HG03196 (cell line): ENCODE measurements at regions not wholly inside any gene's neighbourhood (a gene's known extent, or its start where the extent isn't known, plus 50 kb on each side); places are given as distances from the start of the nearest gene placed in this dataset.

ENCODE experiments used
- ATAC-seq: cut with Tn5 transposase; IDR thresholded peaks from one replicate; pipeline ENCODE4 v1.9.1; 2021; ENCODE audit not compliant: unreplicated experiment

DNA sequence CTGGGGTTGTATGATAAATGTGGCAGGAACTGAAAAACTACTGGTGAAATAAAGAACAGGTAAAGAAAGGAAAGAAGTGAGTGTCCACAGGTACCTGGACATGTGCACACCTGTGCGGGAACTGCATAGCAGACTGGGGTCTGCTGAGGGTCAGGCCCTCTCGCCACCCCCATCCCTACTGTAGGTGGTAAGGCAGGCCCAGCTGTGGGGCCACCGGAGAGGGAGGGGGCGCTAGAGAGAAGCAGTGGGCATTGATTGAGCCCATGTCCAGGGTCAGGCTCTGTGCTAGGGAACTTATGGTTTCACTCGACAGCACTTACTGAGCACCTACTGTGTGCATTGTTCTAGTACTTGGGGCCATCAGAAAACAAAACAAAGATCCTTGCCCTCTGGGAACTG is 400.5 kb downstream of the MATN1 start:
- no peak for ATAC-seq

DNA sequence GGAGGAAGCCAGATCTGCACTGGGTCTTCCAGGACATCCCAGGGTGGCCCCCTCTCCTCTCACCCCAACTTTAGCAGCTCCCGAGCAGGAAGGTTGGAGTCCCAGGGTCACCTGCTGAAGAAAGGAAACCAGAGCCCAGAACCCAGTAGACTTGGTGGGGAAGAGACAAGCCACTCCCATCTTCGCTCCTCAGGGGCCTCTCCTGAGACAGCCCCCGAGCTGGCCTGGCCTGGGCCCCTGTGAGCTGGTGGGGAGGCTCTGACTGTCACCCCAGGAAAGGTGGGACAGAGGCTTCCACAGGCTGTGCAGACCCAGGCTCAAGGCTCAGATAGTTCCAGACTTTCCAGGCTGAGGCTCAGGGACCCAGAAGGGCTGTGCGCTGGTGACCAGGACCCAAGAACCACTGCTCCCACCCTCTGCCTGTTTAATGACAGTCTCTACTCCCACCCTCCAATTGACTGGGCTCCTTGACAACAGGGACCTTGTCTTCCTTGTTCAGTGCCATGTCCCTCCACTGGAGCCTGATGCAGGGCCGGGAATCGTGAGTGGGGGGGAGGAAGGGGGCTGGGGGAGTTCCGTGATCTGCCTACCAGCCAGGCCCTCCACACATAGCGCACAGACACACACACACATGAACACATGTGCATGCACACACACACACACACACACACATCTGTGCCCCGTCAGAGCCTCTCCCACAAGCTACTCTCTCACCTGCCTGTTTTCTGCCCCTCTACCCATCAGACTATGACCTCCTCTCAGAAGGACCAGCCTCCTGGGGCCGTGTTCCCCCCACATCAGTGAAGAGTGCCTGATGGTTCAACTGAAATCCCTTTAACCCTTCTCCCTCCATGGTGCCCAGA is 401.2 kb downstream of the MATN1 start:
- ATAC-seq: no peak

DNA sequence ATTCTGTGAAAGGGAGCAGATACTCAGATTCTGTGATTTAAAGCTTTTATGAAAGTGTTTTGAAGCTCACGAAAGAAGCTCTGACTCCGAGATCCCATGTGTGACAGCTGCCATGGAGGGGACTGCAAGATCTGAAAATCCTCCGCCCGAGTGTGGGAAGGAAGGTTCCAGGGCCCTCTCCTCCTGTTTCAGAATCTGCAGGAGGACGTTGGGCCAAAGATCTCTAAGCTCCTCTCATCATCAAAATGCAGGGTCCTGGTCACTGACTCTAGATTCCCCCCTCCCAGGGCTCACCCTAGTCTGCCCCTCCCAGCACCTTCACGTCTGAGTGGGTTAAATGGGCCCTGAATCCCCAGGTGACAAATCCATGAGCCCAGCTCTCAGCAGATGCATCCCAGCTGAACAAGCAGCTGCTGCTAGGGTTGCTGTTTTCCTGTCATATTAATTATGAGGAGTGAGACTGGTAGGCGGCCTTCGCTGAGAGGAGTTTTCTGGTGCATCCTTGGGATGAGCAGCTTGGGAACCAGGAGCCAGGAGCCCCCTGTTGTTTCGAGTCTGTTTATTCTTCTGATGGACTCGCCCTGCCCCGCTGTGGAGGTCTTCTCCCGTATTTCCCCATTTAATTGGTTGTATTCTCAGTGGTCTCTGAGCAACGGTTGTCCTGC is 402.0 kb downstream of the MATN1 start:
- ATAC-seq: no peak

DNA sequence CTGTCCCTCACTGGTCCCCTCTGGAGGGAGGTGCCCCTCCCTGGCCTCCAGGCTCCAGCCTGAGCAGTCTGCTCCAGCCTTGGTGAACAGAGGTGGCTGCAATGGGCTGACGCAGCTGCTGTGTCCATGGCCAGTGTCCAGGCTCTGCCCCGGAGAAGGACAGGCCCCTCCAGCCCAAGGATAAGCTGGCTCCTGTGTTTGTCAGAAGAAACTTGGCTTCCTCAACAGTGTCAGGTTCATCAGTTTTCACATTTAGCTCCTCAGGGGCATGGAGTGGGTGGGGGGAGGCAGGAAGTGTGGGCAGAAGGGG is 402.8 kb downstream of the MATN1 start:
- no peak for ATAC-seq

DNA sequence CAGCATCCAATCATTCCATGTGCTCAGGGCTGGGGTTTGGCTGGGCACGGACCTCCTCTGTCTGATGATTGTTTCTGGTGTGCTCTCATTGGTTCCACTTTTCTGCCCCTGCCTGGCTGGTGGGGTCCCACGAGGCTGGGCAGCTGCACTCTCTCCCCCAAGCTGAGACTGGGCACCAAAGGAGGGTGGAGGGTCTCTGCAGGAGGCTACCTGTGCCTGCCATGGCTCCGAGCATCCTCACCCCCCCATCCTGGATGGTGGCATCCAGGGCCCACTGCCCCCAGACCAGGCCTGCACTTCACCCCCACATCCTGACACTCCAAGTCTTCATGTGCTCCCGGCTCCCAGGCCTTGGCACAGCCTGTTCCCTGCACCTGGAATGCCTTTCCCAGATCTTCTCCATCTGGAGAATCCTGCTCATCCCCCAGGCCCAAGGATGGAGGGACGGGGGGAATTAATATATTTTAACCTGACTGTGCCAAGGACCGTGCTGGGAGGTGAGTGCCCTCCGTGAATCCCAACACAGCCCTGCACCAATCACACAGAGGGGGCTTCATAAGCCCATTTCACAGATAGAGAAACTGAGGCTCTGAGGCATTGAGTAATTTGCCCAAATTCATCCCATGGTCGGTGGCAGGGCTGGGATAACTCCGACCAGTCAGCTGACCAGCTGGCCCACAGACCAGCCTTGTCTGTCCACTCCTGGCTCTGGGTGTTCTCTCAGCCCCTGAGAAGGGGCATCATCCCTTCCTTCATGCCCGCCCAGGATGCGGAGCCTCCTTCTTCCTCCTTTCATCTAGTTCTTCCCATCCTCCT is 403.4 kb downstream of the MATN1 start:
- ATAC-seq: no peak

DNA sequence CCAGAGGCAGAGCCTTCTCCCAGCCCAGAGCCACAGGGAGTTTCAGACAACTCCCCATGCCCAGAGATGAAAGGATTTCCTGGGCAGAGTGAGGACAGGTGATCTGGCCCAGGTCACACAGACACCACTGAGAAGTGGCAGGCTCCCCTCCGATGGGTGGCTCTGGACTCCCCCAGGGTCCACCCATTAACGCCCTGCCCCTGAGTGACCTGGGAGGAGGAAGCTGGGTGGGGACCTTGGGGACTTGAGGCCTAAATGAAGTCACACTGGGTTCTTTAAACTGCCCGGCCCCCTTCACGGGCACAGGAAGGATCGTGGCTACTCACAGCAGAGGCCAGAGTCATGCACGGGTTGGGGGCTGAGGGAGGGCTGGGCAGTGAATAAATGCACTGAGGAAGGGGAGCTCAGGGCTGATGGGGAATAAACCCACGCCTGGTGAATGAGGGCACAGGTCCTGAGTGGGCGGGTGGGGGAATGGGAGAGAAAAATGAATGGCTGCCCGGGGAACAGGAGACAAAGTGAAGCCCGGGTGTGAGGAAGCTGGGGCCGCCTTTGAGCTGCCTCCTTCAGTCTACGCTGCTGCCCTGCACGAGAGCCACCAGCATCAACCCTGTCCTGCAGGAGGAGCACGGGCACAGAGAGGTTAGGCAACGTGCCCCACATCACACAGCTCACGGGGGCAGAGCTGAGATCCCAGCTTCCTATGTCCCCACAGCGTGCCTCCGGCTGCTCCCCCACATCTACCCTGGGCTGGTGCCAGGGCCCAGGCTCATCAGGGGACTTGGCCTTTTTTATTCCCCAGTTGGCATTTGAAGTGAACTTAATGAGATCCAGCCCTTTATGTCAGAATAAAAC is 404.3 kb downstream of the MATN1 start:
- ATAC-seq: no peak

DNA sequence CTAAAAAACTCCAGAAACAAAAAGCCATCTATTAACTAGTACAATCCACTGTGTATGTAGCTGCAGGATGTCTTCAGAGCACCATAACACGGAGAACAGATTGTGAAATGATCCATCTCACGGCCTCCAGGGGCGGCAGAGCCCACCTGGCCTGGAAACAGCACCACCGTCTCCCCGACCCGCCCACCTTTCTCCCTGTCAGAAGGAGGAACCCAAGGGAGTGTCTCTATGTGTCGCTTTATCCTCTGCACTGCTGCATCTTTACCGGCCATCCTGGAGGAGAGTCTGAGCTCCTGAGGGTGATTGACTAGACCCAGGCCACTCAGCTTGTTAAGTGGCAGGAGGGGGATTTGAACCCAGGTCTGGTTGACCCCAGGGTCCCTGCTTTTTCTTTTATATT is 405.0 kb downstream of the MATN1 start:
- no peak for ATAC-seq

DNA sequence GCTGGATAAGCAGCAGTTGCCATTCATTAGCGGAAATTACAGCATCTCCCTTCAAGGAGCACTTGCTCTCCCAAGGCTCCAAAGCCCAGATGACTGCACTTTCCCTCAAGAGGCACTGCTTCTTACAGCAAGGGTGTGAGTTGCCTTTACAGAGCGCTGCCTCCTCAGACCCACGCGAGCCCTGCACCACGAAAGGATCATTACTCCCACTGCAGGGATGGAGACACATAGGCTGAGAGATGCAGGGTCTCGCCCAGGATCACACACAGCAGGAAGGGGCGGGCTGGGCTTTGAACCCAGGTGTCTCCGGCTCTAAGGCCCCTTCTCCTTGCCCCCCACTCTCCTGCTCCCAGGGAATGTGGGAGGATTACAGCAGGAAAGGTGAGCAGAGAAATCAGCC is 405.5 kb downstream of the MATN1 start:
- no peak for ATAC-seq

DNA sequence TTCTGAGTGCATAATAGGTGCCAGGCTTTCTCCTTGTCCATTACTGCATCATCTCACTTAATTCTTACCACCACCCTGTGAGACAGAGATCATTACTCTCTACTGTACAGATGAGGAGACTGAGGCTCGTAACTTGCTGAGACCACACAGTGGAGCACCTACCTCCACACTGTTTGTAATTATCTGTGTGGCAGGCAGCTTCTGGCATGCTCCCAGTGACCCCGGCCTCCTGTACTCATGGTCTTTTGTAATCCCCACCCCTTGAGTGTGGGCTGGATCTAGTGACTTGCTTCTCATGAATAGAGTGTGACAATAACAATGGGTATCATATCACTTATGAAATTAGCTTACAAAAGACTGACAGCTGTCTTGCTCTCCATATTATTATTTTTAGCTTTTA is 407.3 kb downstream of the MATN1 start:
- ATAC-seq: no peak

DNA sequence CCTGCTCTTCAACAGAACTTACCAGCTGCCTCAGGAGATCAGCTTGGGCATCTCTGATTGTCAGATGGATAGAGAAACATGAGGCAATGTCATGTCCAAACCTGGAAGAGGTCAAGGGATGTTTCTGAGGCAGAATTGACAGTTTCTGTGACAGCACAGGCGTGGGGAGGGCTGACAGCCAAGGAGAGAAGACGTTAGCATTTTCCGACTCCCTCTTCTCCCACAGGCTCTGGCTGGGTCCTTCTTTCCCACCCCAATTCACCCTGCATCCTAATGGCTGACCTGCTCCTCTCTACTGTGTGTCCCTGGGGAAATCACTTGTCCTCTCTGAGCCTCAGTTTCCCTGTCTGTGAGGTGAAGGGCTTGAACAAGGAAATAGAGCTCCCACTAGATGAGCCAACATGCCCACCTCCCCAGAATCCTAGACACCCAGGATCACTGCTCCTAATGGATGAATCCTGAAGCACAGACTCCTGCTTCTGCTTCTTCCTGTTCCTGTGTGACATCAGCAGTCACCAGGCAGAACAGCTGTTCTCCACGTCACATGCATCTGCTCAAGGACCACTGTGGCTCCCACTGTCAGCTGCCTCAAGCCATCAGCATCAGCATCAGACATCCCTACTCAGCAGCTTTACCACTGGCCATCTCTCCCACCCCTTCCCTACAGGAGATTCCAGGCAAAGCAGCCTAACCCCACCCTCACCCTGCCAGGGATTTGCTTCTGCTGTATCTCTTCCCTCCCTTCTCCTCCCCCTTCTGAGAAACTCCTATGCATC is 408.0 kb downstream of the MATN1 start:
- no peak for ATAC-seq

DNA sequence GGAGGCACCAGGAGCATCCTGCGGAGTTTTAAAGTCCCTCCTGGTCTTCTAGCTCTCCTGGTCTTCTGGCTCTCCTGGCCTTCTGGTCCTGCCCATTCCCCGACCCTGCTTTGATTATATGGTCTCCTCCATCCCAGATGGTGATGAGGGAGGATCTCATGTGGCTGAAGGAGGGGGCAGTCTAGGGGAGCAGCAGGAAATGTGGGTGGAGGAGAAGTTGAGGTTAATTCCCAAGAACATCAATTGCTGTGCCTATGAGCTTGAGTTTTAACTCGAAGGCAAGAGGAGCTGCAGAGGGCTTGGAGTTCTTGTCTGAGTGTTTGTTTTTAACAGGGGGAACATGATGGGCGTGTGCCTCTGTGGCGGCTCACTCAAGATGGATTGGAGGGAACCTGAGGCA is 408.8 kb downstream of the MATN1 start:
- no peak for ATAC-seq

DNA sequence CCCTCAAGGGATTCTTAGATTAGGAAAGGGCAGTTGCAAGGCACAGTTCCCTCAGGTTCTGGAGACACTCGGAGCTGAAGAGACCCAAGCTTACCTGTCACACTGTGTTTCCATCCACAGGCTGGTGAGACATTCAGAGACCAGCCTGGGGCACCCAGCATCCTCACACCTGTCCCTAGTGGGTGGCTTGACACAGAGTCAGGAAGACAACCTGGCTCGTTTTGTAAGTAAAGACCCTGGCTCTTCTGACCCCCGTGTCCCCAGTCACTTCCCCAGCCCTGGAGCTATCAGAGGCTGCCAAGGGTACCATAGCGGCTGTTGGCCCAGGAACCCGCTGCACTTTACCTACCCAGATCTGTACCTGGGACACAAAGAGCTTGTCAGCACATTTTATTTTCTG is 409.8 kb downstream of the MATN1 start:
- no peak for ATAC-seq

DNA sequence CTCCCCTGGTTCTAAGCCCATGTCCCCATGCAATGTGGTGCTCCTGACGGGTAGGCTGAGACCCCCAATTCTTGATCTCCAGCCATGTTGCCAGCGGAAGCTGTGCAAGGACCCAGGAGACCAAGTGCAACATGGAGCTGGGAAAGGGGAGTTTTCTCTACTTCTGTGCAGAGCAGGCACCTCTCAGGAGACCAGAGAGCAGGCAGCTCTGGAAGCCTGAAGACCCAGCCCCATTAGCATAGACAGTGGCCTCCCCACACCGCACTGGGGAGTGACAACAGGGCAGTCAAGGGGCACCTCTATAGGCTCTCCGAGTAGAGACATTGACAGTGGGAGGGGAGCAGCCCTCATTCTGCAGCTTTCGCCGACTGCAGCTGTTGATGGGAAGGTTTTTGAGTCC is 410.2 kb downstream of the MATN1 start:
- ATAC-seq: no peak

DNA sequence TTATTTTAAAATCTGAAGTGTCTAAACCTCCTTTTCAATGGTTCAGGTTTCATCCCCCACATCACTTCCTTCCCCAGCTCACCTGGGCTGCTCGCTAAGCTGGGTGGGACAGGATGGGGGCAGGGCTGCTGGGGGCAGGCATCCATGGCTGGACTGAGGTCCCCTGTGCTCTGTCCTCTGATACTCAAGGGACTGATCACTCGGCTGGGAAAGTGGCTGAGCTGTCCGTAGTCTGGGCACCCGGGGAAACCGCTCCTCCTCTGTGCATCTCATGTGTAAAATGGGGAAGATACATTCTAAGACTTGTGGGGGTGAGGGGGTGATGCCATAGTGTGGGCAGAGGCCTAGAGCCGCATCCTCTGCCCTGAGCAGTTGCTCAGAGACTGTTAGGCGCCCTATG is 411.2 kb downstream of the MATN1 start:
- ATAC-seq: no peak

DNA sequence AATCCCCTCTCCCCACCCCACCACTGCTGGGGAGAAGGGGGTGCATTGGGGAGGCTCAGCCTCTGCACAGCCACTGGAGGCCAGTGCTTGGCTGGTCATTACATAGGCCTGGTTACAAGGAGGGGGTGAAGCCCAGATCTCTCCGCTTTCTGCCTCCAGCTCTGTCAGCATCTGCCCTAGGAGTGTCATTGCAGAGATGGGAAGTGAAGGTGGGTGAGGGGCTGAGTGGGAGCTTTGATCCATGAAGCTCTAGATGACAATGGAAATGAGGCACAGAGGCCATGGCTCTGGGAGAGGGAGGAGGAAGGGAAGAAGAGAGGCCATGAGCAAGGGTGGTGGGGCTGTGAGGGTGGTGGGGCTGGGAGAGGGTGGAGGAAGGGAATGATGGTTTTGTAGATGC is 411.6 kb downstream of the MATN1 start:
- no peak for ATAC-seq

DNA sequence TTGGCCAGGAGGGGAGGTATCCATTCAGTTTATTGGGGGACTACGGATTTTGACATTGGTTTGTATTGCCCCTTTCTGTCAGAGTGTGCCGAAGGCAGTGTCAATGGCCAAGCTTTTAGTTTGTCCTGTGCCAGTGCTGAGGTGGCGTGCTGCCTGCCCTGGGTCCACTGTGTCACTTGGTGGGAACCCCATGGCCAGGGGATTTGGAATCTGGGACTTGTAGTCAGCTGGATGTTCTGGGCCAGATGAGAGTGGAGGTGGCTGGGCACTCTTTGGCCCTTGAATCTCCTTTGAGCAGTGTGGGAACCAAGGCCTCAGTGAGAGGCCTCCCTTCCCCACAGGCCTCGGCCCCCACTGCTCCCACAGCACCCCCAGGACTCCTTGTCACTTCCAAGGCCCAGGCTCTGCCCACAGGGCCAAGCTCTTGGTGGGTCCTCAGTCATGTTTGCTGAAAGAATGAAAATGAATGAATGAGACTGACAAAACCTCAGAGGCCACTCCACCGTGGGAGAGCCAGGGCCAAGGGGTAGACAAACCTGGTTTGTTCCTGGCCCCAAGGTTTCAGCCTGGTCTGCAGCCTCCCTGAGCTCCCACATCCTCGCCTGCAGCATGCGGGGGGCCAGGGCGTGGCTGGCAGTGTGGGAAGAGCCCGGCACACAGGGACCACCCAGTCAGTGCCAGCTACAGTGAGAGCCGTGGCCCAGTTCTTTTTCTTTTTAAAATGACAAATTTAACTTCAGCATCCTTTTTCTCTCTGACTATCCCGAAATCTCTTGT is 412.2 kb downstream of the MATN1 start:
- no peak for ATAC-seq

DNA sequence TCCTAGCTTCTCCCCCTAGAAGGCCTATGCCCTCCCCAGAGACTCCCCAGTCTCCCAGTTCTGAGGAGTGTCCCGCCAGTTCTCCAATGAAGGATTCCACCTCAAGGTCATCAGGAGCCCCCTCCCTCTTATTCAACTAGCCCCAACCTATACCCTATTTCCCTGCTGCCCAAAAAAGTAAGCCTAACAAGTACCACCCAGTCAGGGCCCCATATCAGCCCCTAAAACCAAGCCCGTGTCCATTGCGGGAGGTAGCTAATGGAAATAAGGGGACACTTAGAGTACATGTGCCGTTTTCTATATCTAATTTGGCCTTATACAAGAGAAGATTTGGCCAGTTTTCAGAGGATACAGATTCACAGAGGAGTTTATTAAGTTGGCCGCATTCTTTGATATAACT is 416.2 kb downstream of the MATN1 start:
- no peak for ATAC-seq

DNA sequence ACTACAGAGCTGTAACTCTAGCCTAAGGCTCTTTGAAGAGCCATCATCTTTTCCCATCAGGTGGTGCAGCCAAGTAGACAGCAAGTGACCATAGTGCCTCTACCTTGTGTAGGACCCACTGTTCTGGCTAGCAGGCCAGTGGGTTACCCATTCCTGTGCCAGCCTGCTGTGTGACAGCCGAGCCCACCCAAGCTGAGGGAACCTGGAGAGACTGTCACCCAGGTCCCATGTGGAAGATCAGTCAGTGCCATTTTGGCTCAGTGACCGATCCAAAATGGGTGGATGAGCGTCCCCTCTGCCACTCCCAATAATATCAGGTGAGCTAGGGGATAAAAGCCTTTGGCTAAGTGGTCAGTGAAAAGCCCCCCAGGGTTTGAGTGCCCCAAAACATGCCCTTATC is 417.9 kb downstream of the MATN1 start:
- no peak for ATAC-seq

DNA sequence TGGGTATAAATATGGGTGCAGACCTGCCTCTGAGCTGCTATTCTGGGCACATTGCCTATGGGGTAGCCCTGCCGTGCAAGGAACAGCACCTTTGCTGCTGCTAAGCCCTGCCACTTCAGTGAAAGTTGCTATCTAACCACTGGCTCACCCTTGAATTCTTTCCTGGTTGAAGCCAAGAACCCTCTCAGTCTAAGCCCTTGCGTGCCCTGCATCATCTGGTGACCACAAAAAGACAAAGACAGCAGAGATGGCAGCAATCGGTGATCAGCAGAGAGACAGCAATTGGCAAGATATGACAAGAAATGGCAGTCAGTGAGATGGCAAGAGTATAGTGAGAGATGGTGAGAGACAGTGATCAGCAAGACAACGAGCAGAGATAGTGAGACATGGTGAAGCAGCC is 418.3 kb downstream of the MATN1 start:
- no peak for ATAC-seq

DNA sequence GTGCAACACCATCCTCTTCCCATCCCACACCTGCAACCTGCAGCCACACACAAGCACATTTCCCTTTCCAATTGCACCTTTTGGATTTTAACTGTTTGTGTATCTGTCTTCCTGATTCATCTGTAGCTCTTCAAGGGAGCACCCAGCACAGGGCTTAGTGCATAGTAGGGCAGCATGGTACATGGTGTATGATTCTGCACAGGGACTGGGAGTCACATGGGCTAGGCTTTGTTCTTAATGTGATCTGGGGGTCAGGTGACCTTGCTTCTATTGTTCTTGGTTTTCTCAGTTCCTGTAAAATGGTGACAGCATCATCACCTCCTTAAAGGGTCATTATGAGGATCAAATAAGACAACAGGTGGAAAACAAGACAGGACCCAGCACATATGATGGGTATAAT is 419.3 kb downstream of the MATN1 start:
- ATAC-seq: no peak
